ES-I3 (cell line): ENCODE measurements at regions not wholly inside any gene's neighbourhood (a gene's known extent, or its start where the extent isn't known, plus 50 kb on each side); places are given as distances from the start of the nearest gene placed in this dataset.
"Not testable (repeated sequence)": the region's sequence is repeated elsewhere in the genome, so short reads cannot be mapped to it uniquely, and the experiment has no call there.

ENCODE experiments used
- H3K36me3 ChIP-seq: 2 replicates; pipeline ENCODE4 v1.6.1; 2013; ENCODE audit warnings: mild to moderate bottlenecking, low read length, control low read depth, moderate library complexity; ENCODE audit not compliant: insufficient read depth
- H3K4me1 ChIP-seq: 2 replicates; pipeline ENCODE4 v1.6.1; 2013; ENCODE audit warnings: mild to moderate bottlenecking, control low read depth, low read length; ENCODE audit not compliant: insufficient read depth
- H3K9ac ChIP-seq: 2 replicates; pipeline ENCODE4 v1.6.1; 2013; ENCODE audit warnings: low read depth, mild to moderate bottlenecking, low read length, moderate library complexity
- H3K9me3 ChIP-seq: 2 replicates; pipeline ENCODE4 v1.6.1; 2013; ENCODE audit warnings: mild to moderate bottlenecking, low read length, moderate library complexity; ENCODE audit not compliant: control insufficient read depth, insufficient read depth

- not testable (repeated sequence) for H3K36me3 ChIP-seq, H3K9me3 ChIP-seq, H3K4me1 ChIP-seq, H3K9ac ChIP-seq
Observed at GRCh38 chr10:109809954-109810353, 113.4 kb downstream of the XPNPEP1 start.

GRCh38 chr10:109801191-109801590, 122.1 kb downstream of the XPNPEP1 start:
- not testable (repeated sequence) for H3K36me3 ChIP-seq, H3K4me1 ChIP-seq, H3K9me3 ChIP-seq, H3K9ac ChIP-seq

GRCh38 chr10:109790647-109791046, 132.7 kb downstream of the XPNPEP1 start:
- Histone ChIP-seq H3K9ac (no peak overlapping the region), H3K9me3 (no peaks in the 10 kb centered on the region), H3K36me3 (no peaks in the 10 kb centered on the region), H3K4me1 (no peaks in the 10 kb centered on the region)

GRCh38 chr10:109784236-109784635, 139.1 kb downstream of the XPNPEP1 start:
- no peaks in the 10 kb centered on the region for H3K36me3 ChIP-seq
- peaks cover 5% of the 10 kb centered on the region; the same call in 1 of the 2 replicates for H3K4me1 ChIP-seq
- no peaks in the 10 kb centered on the region for H3K9me3 ChIP-seq
- no peak overlapping the region for H3K9ac ChIP-seq

- no peak overlapping the region for H3K9ac ChIP-seq
- no peaks in the 10 kb centered on the region for H3K36me3 ChIP-seq
- H3K9me3 ChIP-seq, result no peaks in the 10 kb centered on the region
- H3K4me1 ChIP-seq, result peaks cover 5% of the 10 kb centered on the region; the same call in 1 of the 2 replicates
Observed at GRCh38 chr10:109783286-109783685, 140.0 kb downstream of the XPNPEP1 start.

GRCh38 chr10:109780997-109781396, 142.3 kb downstream of the XPNPEP1 start:
- Histone ChIP-seq H3K36me3 (no peaks in the 10 kb centered on the region), H3K9ac (no peak overlapping the region), H3K4me1 (peaks cover 5% of the 10 kb centered on the region; the same call in 1 of the 2 replicates), H3K9me3 (no peaks in the 10 kb centered on the region)

GRCh38 chr10:109778993-109779392, 144.3 kb downstream of the XPNPEP1 start:
- peaks cover 5% of the 10 kb centered on the region; the same call in 1 of the 2 replicates for H3K4me1 ChIP-seq
- no peaks in the 10 kb centered on the region for H3K9me3 ChIP-seq
- H3K36me3 ChIP-seq, result no peaks in the 10 kb centered on the region
- no peak overlapping the region for H3K9ac ChIP-seq

GRCh38 chr10:109774121-109774440, 149.2 kb downstream of the XPNPEP1 start:
- no peaks in the 10 kb centered on the region for H3K36me3 ChIP-seq
- H3K9ac ChIP-seq, result no peak overlapping the region
- H3K9me3 ChIP-seq, result no peaks in the 10 kb centered on the region
- H3K4me1 ChIP-seq, result no peaks in the 10 kb centered on the region

- H3K36me3 ChIP-seq, result no peaks in the 10 kb centered on the region
- no peak overlapping the region for H3K9ac ChIP-seq
Observed at GRCh38 chr10:109773288-109774120, 149.8 kb downstream of the XPNPEP1 start.

GRCh38 chr10:109770663-109771062, 152.6 kb downstream of the XPNPEP1 start:
- no peak overlapping the region for H3K9ac ChIP-seq
- no peaks in the 10 kb centered on the region for H3K36me3 ChIP-seq
- H3K4me1 ChIP-seq, result no peaks in the 10 kb centered on the region
- H3K9me3 ChIP-seq, result no peaks in the 10 kb centered on the region

More at GRCh38 chr10:109773288-109774120, 149.8 kb downstream of the XPNPEP1 start:
- no peaks in the 10 kb centered on the region for H3K9me3 ChIP-seq
- no peaks in the 10 kb centered on the region for H3K4me1 ChIP-seq

- H3K9ac ChIP-seq, result no peak overlapping the region
- no peaks in the 10 kb centered on the region for H3K36me3 ChIP-seq
- H3K4me1 ChIP-seq, result no peaks in the 10 kb centered on the region
- no peaks in the 10 kb centered on the region for H3K9me3 ChIP-seq
Observed at GRCh38 chr10:109769966-109770365, 153.3 kb downstream of the XPNPEP1 start.

GRCh38 chr10:109765838-109766237, 157.5 kb downstream of the XPNPEP1 start:
- Histone ChIP-seq H3K9ac (no peak overlapping the region), H3K9me3 (no peaks in the 10 kb centered on the region), H3K36me3 (no peaks in the 10 kb centered on the region)

GRCh38 chr10:109762555-109762954, 160.8 kb downstream of the XPNPEP1 start:
- H3K4me1 ChIP-seq, result no peaks in the 10 kb centered on the region
- no peak overlapping the region for H3K9ac ChIP-seq
- no peaks in the 10 kb centered on the region for H3K36me3 ChIP-seq
- no peaks in the 10 kb centered on the region for H3K9me3 ChIP-seq

More at GRCh38 chr10:109765838-109766237, 157.5 kb downstream of the XPNPEP1 start:
- H3K4me1 ChIP-seq, result no peaks in the 10 kb centered on the region

- not testable (repeated sequence) for H3K9ac ChIP-seq, H3K4me1 ChIP-seq, H3K9me3 ChIP-seq, H3K36me3 ChIP-seq
Observed at GRCh38 chr10:109757670-109758069, 165.6 kb downstream of the XPNPEP1 start.

GRCh38 chr10:109746861-109747260, 176.4 kb downstream of the XPNPEP1 start:
- Histone ChIP-seq H3K36me3 (no peaks in the 10 kb centered on the region), H3K4me1 (no peaks in the 10 kb centered on the region), H3K9ac (no peak overlapping the region), H3K9me3 (no peaks in the 10 kb centered on the region)
